ENCODE measurements at regions not wholly inside any gene's neighbourhood (a gene's known extent, or its start where the extent isn't known, plus 50 kb on each side); places are given as distances from the start of the nearest gene placed in this dataset.

DNA sequence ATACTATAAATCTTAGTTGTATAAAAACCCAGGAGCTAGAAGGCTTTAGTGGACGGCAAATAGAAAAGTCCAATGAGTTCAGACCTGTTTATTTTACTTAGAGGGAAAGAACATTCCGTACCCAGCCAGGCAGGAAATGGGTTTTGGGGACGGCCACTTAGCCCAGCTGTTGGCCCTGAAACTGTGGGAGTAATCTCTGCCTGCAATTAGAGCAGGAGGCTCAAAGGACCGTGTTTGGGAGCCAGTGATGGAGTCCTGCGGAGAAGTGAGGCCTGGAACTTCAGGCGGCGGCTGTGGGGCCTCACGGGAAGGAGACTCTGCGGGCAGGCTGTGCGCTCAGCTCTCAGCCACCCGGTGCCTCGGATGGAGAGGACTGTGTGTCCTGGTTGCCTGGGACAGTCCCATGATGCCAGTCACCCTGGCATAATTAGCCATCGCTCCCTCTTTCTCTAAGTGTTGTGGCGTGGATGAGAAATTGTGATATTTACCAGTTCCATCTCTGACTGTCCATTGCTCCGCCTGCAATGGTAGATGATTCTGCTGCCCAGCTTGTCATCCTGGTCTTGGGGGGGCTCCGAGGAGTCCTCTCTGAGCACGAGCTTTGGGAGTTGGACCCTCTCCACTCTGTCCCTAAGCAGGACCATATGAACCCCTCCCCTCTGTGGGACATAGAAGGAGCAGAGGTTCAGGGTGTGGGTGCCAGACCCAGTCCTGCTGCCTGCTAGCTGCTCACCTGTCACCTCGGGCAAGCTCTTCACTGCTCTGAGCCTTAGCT, 530.3 kb downstream of the TBC1D22A start:
- peak; percentile 12 to 27 for DNase-seq
- peak overlapping the region; percentile 12 to 63 (median 60) for H3K27ac ChIP-seq
- H3K27me3 ChIP-seq, result peaks cover 0 to 50% (median 0%) of the 10 kb centered on the region in 3 donors
- H3K9me3 ChIP-seq, result no peaks in the 10 kb centered on the region
- H3K36me3 ChIP-seq, result no peaks in the 10 kb centered on the region
- H3K4me3 ChIP-seq, result no peak overlapping the region
- peaks cover 4 to 17% (median 9%) of the 10 kb centered on the region in 4 donors for H3K4me1 ChIP-seq
- intact Hi-C loops (cut with DNase I; ENCODE audit: low total_unique reads), result no loop called here
- WGBS, 5 donors, result 64 to 67% (median 67%) methylated on average over 18 of the region's 18 CpGs
- TF ChIP-seq POLR2AphosphoS5 (IDR thresholded peaks at IDR 0.05) (peak in 2 of 3 donors; percentile 35 to 64), EP300 (IDR thresholded peaks at IDR 0.05) (no peak)
- TF ChIP-seq, protein P1, sequence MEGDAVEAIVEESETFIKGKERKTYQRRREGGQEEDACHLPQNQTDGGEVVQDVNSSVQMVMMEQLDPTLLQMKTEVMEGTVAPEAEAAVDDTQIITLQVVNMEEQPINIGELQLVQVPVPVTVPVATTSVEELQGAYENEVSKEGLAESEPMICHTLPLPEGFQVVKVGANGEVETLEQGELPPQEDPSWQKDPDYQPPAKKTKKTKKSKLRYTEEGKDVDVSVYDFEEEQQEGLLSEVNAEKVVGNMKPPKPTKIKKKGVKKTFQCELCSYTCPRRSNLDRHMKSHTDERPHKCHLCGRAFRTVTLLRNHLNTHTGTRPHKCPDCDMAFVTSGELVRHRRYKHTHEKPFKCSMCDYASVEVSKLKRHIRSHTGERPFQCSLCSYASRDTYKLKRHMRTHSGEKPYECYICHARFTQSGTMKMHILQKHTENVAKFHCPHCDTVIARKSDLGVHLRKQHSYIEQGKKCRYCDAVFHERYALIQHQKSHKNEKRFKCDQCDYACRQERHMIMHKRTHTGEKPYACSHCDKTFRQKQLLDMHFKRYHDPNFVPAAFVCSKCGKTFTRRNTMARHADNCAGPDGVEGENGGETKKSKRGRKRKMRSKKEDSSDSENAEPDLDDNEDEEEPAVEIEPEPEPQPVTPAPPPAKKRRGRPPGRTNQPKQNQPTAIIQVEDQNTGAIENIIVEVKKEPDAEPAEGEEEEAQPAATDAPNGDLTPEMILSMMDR (IDR thresholded peaks at IDR 0.05), result no peak

DNA sequence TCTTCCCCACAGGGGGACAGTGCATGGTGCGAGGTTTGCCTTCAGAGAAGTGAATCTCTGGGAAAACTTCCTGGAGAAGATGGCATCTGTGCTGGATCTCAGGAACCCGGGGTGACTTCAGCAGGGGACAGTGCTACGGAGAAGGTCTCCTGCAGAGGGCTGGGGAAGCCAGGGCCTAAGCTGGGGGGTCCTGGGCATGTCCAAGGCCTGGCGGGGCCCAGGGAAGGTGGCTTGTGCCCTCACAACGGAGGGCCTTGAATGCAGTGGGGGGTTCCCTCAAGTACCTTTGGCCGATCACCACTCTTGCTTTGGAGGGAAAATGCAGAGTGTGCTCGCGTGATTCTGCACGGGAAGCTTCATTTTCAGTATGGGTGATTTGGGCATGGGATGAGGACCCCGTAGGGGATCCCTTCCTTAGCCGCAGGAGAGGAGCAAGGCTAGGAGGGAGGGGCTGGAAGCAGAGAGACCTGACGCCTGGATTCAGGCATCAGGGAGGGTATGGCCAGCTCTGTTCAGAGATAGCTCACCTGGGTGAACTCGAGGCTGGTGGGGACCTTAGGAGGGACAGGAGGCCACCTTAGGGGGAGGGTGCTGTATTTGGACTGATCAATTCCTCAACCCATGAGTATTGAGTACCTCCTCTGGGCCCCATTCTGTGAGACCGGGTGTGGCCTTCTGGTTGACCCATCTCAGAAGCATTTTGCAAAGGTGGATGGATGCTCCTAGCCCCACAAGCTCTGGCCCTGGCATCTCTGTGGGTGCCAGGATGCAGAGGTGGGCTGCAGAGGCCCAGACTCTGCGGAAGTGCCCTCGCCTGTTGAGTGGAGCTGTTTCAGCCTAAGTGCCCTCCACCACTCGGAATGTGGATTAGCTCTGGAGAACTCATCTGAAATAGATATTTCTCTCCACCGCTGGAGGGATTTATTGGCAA, 529.4 kb downstream of the TBC1D22A start:
- H3K36me3 ChIP-seq, result no peaks in the 10 kb centered on the region
- 75 to 85% (median 80%) methylated on average over 17 to 18 of the region's 18 CpGs for WGBS, 5 donors
- no peaks in the 10 kb centered on the region for H3K9me3 ChIP-seq
- no peak for DNase-seq
- peaks cover 4 to 17% (median 9%) of the 10 kb centered on the region in 4 donors for H3K4me1 ChIP-seq
- peaks cover 0 to 46% (median 0%) of the 10 kb centered on the region in 3 donors for H3K27me3 ChIP-seq
- peak overlapping the region; percentile 5 to 63 (median 59) for H3K27ac ChIP-seq
- intact Hi-C loops (cut with DNase I; ENCODE audit: low total_unique reads), result no loop called here
- TF ChIP-seq POLR2A (IDR thresholded peaks at IDR 0.05) (no peak), POLR2AphosphoS5 (IDR thresholded peaks at IDR 0.05) (no peak), EP300 (IDR thresholded peaks at IDR 0.05) (no peak)
- TF ChIP-seq, protein P1 (IDR thresholded peaks at IDR 0.05), result no peak
- H3K4me3 ChIP-seq, result no peak overlapping the region

DNA sequence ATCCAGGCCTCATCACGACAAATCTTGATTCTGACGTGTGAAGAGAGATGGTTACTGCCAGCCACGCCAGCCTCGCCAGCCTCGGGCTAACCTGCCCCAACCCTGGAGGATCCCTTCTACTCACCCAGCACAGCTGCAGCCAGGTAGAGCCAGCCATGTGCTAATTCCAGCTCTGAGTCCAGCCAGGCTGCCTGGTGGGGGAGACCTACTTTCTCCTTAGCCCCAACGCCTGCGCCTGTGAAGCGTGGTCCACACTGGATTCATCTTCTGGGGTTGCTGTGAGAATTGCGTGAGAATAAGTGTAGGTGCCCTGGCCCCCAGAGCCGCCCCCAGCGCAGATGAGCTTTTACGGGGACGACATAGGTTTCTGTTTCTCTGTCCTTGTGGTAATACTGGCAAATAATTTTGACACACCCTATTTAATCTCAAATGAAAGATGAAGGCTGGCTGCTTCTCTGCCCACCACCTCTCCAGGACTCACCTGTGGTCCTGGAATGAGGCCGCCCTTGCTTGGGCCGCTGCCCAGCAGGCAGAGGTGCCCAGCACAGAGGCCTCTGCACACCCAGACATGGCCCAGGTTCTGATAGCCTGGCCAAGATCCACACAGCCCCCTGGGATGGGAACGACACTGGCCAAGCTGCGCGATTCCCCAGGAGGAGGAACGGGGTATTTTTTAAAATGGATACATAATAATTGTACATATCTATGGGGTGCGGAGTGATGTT, 528.4 kb downstream of the TBC1D22A start:
- intact Hi-C loops (cut with DNase I; ENCODE audit: low total_unique reads), result no loop called here
- TF ChIP-seq EP300 (IDR thresholded peaks at IDR 0.05) (no peak), POLR2AphosphoS5 (IDR thresholded peaks at IDR 0.05) (no peak), POLR2A (IDR thresholded peaks at IDR 0.05) (no peak)
- TF ChIP-seq, protein P1 (IDR thresholded peaks at IDR 0.05), result no peak
- H3K36me3 ChIP-seq, result no peaks in the 10 kb centered on the region
- no peak overlapping the region for H3K4me3 ChIP-seq
- 79 to 91% (median 85%) methylated on average over 18 to 20 of the region's 20 CpGs for WGBS, 5 donors
- H3K9me3 ChIP-seq, result no peaks in the 10 kb centered on the region
- peaks cover 0 to 46% (median 0%) of the 10 kb centered on the region in 3 donors for H3K27me3 ChIP-seq
- H3K4me1 ChIP-seq, result peaks cover 4 to 17% (median 9%) of the 10 kb centered on the region in 4 donors
- no peak for DNase-seq
- no peak overlapping the region for H3K27ac ChIP-seq
